GM18505 (cell line): ENCODE measurements at regions not wholly inside any gene's neighbourhood (a gene's known extent, or its start where the extent isn't known, plus 50 kb on each side); places are given as distances from the start of the nearest gene placed in this dataset.

ENCODE experiments used
- ATAC-seq: cut with Tn5 transposase; IDR thresholded peaks from one replicate; pipeline ENCODE4 v1.9.1; 2021; ENCODE audit not compliant: unreplicated experiment
- POLR2A ChIP-seq: IDR thresholded peaks from 4 replicates; pipeline ENCODE4 v1.6.1; 2011; ENCODE audit warnings: borderline replicate concordance; ENCODE audit not compliant: insufficient read depth, insufficient read length; ENCODE audit errors: extremely low read depth

DNA sequence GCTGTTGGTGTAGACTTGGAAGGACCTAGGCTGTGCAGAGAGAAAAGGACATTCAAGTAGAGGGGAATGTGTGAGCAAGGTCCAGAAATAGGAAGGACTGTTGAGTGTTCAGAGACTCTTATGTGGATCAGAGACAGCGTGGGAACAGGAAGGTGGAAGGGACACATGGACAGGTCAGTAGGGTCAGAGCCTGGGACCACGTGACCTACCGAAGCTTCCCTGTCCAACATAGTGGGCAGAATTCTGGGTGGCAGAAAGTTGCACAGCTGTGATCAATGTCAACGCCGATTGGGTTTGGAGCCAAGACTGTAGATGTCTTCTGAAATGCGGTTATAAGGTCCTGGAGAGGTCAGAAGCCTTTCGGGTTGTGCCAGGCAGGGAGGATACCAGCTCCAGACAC, 195.9 kb upstream of the MKI67 start:
- TF ChIP-seq POLR2A, result no peak
- no peak for ATAC-seq

DNA sequence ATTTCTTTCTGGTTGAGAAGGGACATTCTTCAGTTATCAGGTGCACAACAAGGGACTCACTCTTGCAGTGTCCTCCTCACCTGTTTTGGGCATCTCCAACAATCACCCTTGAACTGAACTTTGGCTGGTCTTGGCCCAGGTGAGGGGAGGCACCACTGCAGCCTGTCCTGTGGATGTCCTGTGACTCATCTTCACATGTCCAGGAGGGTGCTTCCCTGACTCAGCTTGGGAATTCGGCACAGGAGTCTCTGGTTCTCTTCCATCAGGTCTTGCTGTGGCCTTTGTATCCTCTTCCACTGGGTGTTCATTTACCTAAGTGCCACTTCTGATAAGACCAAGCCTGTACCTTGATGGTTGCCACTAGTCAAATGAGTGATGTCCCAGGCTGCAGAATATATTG, 196.7 kb upstream of the MKI67 start:
- TF ChIP-seq POLR2A, result no peak
- no peak for ATAC-seq

DNA sequence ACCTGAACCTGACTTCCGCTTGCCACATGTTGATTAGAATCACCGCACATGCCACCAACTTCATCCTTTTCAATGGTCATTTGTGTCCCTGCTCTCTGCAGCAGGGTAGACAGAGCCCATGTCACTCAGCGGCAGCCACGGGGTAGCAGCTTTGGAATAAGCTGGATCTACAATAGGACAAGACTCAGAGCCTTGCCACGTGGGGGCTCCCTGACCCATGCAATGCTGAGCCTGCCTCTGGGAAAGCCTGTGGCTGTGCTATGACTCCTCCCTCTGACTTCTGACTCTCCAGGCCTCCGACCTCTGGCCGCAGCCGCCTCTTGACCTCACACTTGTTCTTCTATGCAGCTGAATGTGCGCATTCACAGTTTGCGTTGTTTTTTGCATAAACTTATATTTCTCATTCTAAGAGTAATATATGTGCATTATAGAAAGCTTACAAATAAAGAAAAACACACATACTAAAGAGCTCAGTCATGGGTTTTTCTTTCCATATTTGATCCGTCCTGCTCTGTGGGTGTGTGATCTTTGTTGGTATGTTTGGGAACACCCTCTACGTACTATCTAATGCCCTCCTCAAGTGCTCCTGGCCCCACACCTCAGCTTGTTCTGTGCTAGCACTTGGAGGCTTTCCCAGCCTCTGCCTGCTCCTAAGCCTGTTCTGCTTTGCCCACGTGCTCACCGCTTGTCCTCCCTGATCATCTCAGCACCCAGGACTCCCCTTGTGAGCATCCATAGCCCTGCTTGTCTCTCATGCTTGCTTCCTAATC, 198.0 kb upstream of the MKI67 start:
- ATAC-seq, result no peak
- TF ChIP-seq POLR2A, result no peak

DNA sequence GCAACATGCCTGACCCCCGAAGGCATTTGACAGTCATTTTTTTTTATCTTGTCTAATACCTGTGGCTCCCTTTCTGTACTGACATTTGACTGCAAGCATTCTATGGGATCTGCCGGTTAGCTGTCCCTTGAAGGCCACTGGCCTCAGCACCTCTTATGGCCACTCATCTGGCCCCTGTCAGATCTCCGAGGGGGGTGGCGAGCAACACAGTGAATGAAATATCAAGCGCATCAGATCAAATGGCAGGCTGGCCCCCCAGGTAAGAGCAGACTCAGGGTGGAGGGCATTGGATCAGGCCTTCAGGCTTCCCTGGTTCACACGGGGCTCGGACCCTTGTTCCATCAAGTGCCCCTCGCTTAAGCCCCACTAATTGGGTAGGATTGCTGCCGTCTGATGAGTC, 199.6 kb upstream of the MKI67 start:
- no peak for ATAC-seq
- no peak for TF ChIP-seq POLR2A

DNA sequence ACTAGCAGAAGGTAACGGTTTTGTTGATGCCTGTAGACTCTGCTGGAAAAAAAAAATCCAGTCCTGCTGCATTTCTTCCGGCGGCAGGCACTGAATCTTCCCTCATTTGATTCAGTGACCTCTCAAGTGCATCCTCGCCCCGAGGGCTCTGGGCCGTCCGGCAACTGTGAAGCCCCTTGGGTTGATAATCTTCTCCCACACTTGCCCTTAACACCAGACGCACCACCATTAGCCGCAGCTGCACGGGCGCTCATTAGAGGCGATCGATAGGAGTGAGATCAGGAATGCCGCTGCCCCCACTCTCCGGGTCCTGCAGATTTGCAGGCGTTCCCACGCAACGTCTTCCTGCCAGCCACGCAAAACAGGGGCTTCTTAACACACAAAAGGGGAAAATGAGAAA, 200.0 kb upstream of the MKI67 start:
- no peak for TF ChIP-seq POLR2A
- ATAC-seq, result no peak

DNA sequence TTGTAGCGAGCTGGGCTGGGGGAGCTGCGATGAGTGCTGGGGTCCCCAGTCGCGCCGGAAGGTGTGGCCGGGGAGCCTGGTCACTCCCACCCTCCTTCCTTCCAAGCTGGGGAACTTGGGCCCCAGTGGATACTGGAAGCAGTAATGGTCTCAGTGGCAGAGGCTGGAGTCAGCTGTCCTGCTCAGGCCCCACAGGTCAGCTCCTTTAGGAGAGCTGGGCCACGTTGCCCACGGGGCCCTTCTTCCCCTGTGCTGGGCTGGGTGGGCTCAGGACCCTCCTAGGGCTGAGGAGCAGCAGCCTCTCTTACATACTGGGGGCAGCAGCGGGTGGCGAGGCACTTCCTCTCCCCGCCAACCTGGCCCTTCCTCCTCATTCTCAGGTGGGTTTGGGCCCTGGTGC, 200.6 kb upstream of the MKI67 start:
- no peak for TF ChIP-seq POLR2A
- no peak for ATAC-seq

DNA sequence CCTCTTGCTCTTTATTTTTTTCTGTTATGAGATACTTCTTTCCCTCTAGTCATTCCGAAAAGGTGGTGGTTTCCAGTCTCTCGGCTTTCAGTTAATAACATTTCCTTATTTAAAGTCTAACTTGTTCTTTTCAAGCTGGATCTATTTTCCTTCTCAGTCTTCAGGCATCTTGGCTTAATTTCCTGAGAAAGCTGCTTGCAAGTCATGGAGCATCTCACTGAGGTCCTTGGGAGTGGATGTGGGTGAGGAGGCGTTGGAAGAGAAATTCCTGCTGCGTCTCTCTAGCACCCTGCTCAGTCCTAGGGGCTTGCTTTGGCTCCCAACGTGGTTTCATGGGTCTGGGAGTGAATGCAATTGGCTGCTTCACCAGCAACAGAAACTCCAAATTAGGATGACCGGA, 210.2 kb upstream of the MKI67 start:
- no peak for ATAC-seq

DNA sequence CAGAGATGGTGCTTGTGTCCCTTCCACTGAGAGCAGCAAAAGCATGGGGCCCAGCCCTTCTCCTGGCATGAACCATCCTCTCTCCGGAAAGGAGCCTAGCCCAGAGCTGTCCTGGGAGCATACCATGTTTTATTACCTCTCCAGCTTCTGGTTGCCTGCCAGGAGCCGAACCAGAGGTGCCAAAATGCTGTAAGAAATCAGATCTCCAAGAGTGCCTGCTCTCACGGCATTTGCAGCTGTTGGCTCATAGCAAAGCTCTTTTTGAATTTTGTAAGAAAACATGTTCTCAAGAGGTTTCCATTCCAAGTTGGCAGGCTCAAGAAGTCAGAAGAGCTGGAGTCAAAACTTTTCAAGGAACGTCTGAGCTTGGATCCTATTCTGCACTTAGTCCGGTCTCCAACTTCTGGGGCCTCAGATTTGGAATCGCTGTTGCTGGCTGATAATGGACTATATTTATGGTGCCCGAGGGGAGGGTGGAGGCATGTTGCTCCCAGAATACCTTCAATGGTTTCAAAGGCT, 211.7 kb upstream of the MKI67 start:
- ATAC-seq, result no peak
- no peak for TF ChIP-seq POLR2A

More for the DNA sequence above, 210.2 kb upstream of the MKI67 start:
- TF ChIP-seq POLR2A, result no peak

DNA sequence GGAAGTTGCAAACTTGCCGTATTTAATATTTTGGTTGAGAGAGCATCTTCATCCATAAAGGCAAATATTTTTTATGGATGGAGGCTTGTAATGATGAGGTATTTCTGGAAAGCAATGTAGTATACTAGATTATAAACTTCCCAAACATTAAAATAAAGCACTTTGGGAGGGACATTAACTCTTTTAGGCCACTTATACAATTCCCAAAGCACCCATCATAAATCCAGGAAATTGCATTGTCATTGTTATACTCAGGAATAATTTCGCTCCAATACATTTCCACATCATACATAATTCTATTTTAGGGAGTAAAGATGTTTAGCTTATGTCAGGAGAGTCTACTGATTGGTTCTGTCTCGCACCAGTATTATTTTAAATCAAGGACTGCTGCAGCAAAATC, 212.7 kb upstream of the MKI67 start:
- no peak for TF ChIP-seq POLR2A
- ATAC-seq, result no peak

DNA sequence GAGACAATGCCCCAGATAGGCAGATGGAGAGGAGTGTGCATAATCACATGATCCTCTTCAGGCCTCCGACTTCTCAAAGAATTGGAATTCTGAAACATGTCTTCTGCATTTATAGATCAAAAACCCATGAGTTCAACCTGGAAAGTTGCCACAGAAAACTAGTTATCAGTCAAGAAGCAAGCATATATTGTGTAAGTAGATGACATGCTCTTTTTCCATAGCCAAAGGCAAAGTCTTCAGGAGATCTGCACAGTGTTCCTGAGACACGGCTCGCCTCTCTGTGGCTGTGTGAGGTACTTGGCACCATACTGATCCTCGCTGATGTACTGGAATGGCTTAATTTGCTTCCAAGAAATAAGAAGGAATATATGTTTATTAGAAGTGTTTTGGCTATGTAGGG, 213.5 kb upstream of the MKI67 start:
- no peak for ATAC-seq
- TF ChIP-seq POLR2A, result no peak

DNA sequence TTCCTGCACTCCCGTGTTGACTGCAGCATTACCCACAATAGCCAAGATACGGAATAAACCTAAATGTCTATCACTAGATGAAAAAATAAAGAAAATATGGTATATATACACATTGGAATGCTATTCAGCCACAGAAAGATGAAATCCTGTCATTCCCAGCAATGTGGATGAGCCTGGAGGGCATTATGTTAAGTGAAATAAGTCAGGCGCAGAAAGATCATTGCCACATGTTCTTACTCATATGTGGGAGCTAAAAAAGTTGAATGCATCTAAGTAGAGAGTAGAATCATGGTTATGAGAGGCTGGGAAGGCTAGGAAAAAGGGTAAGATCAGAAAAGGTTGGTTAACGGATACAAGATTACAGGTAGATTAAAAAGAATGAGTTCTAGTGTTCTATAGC, 219.1 kb upstream of the MKI67 start:
- ATAC-seq, result no peak

DNA sequence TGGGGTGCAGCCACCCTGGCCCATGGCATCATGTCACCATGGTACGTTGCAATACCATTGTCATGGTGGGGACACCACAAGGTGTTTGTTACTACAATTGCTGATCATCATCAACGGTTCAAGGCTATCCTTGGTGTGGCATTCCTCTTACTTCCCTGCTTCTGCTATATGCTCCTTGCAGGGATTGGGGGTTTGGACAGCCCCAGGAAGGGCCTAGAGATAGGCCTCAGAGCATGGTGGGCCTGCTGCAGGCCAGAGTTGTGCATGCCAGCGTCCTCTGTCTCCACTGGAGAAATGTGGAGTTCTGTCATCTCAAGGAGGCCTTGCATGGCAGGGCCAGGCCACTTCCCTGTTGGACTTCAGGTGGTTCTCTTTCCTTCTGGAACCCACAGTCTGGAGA, 234.6 kb upstream of the MKI67 start:
- TF ChIP-seq POLR2A, result no peak
- no peak for ATAC-seq

More for the DNA sequence above, 219.1 kb upstream of the MKI67 start:
- no peak for TF ChIP-seq POLR2A

DNA sequence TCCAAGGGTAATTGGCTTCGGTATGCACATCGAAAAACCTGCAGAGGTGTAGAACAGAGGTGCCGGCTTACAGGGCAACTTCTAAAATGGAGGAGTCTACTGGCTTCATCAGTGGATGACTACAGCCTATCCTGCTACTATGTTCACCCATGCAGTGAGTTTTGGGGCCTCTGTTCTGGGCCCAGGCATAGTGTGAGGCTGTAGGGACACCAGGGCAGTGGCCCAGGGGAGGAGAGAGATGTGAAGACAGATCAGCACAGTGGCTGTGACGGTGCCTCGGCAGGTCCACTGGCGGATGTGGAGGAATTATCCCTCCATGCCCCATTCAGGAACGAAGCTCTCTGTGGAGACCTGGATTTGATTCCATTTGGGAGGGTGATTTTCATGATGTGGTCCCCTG, 235.3 kb upstream of the MKI67 start:
- ATAC-seq, result no peak
- TF ChIP-seq POLR2A, result no peak

DNA sequence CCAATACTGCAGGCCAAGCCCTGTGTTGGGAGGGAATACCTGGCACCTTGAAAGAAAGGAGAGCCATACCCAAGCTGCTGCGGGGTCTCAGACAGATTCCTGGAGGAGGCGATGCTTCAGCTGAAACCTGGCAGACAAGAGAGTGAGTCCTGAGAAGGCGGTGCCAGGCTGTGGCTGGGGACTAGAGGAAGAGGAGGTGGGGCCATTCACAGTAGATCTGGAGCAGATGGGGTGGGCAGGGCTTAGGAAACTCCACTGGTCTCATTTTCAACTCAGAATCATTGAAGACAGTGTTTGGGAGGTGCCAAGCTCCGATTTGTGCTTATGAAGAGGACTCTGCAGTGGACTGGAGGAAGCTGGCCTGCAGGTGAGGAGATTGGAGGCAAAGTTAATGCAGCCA, 236.3 kb upstream of the MKI67 start:
- no peak for ATAC-seq
- TF ChIP-seq POLR2A, result no peak
